ENCODE measurements at regions not wholly inside any gene's neighbourhood (a gene's known extent, or its start where the extent isn't known, plus 50 kb on each side); places are given as distances from the start of the nearest gene placed in this dataset.

GRCh38 chr12:90124289-90124688, 415.7 kb upstream of the ATP2B1 start:
- no peak for ATAC-seq (ENCODE audit: low read depth in 2 of 2)
- Mint-ChIP-seq H3K4me3 (no peak overlapping the region), H3K27ac (peak overlapping the region in 1 of 3 donors; percentile 70), H3K4me1 (no peaks in the 10 kb centered on the region), H3K9me3 (peaks cover 4 to 23% (median 9%) of the 10 kb centered on the region in 7 donors), H3K27me3 (peaks cover 4% of the 10 kb centered on the region), H3K36me3 (no peaks in the 10 kb centered on the region)
- no peak overlapping the region for H3K4me3 ChIP-seq (ENCODE audit: low read depth, low read length)
- no peak overlapping the region for H3K27ac ChIP-seq (ENCODE audit: insufficient read depth, low read length, poor library complexity, severe bottlenecking)
- H3K9me3 ChIP-seq (ENCODE audit: control insufficient read depth in 2 of 2, low read length in 2 of 2): peaks cover 19% of the 10 kb centered on the region in 2 experiments
- H3K36me3 ChIP-seq (ENCODE audit: control insufficient read depth, insufficient read depth, low read length): no peaks in the 10 kb centered on the region
- no peak for DNase-seq
- peaks cover 8% of the 10 kb centered on the region for H3K27me3 ChIP-seq (ENCODE audit: control insufficient read depth, insufficient read depth, low read length)
- H3K4me1 ChIP-seq (ENCODE audit: control insufficient read depth, insufficient read depth, low read length, poor library complexity, severe bottlenecking): no peaks in the 10 kb centered on the region

DNA sequence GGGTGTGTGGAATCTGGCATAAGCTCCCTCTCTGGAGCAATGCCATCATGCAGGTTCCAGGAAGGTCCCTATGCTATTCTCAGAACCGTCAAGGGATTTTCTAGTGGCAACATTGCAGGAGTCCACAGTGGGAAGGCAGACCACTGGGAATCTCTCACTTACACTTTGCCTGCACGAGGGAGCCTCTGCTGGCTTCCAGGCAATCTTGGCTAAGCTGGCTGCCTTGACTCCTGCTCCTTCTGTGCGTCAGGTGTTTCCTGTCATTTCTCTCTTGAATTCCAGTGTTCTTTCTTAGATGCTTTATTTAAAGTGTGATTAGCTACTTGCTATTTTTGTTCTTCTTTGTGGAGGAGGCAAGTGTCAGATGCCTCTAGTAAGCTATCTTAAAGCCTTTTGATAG, 414.0 kb upstream of the ATP2B1 start:
- Mint-ChIP-seq H3K4me1 (no peaks in the 10 kb centered on the region), H3K27ac (no peak overlapping the region), H3K9me3 (peaks cover 4 to 30% (median 9%) of the 10 kb centered on the region in 7 donors), H3K27me3 (peaks cover 4% of the 10 kb centered on the region), H3K36me3 (no peaks in the 10 kb centered on the region), H3K4me3 (no peak overlapping the region)
- no peaks in the 10 kb centered on the region for H3K36me3 ChIP-seq (ENCODE audit: control insufficient read depth, insufficient read depth, low read length)
- ATAC-seq (ENCODE audit: low read depth in 2 of 2) (no peak), DNase-seq (no peak)
- peaks cover 8% of the 10 kb centered on the region for H3K27me3 ChIP-seq (ENCODE audit: control insufficient read depth, insufficient read depth, low read length)
- H3K4me3 ChIP-seq (ENCODE audit: low read depth, low read length): no peak overlapping the region
- H3K27ac ChIP-seq (ENCODE audit: insufficient read depth, low read length, poor library complexity, severe bottlenecking): no peak overlapping the region
- no peaks in the 10 kb centered on the region for H3K4me1 ChIP-seq (ENCODE audit: control insufficient read depth, insufficient read depth, low read length, poor library complexity, severe bottlenecking)
- H3K9me3 ChIP-seq (ENCODE audit: control insufficient read depth in 2 of 2, low read length in 2 of 2): peaks cover 19% of the 10 kb centered on the region in 2 experiments

DNA sequence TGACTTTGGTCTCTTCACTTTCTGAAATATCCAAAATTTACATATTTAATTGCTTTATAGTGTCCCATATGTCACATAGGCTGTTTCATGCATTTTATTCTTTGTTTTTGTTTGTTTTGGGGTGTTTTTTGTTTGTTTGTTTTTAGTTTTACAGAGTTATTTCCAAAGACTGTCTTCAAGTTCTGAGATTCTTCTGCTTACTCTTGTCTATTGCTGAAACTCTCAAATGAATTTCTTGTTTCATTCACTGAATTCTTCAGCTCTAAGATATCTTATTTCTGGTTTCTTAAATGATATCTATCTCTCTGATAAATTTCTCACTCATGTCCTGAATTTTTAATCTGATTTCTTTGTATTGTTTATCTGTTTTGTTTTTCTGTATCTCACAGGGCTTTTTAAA, 412.0 kb upstream of the ATP2B1 start:
- Mint-ChIP-seq H3K9me3 (peaks cover 5 to 30% (median 10%) of the 10 kb centered on the region in 7 donors), H3K36me3 (no peaks in the 10 kb centered on the region), H3K4me3 (no peak overlapping the region), H3K4me1 (no peaks in the 10 kb centered on the region), H3K27me3 (peaks cover 10% of the 10 kb centered on the region), H3K27ac (no peak overlapping the region)
- Histone ChIP-seq H3K9me3 (ENCODE audit: control insufficient read depth in 2 of 2, low read length in 2 of 2) (peaks cover 19% of the 10 kb centered on the region in 2 experiments), H3K36me3 (ENCODE audit: control insufficient read depth, insufficient read depth, low read length) (no peaks in the 10 kb centered on the region), H3K27ac (ENCODE audit: insufficient read depth, low read length, poor library complexity, severe bottlenecking) (no peak overlapping the region), H3K4me1 (ENCODE audit: control insufficient read depth, insufficient read depth, low read length, poor library complexity, severe bottlenecking) (no peaks in the 10 kb centered on the region), H3K4me3 (ENCODE audit: low read depth, low read length) (no peak overlapping the region), H3K27me3 (ENCODE audit: control insufficient read depth, insufficient read depth, low read length) (peaks cover 8% of the 10 kb centered on the region)
- ATAC-seq (ENCODE audit: low read depth in 2 of 2) (no peak), DNase-seq (no peak)

- Histone ChIP-seq H3K27ac (ENCODE audit: insufficient read depth, low read length, poor library complexity, severe bottlenecking) (no peak overlapping the region), H3K4me3 (ENCODE audit: low read depth, low read length) (no peak overlapping the region), H3K9me3 (ENCODE audit: control insufficient read depth in 2 of 2, low read length in 2 of 2) (no peaks in the 10 kb centered on the region), H3K27me3 (ENCODE audit: control insufficient read depth, insufficient read depth, low read length) (peaks cover 2% of the 10 kb centered on the region), H3K36me3 (ENCODE audit: control insufficient read depth, insufficient read depth, low read length) (no peaks in the 10 kb centered on the region), H3K4me1 (ENCODE audit: control insufficient read depth, insufficient read depth, low read length, poor library complexity, severe bottlenecking) (no peaks in the 10 kb centered on the region)
- Mint-ChIP-seq H3K4me1 (no peaks in the 10 kb centered on the region), H3K27me3 (peaks cover 14% of the 10 kb centered on the region), H3K4me3 (no peak overlapping the region), H3K9me3 (peaks cover 0 to 4% (median 1%) of the 10 kb centered on the region in 7 donors), H3K27ac (no peak overlapping the region), H3K36me3 (no peaks in the 10 kb centered on the region)
- no peak for DNase-seq
- ATAC-seq (ENCODE audit: low read depth in 2 of 2): no peak
Observed at GRCh38 chr12:90112666-90113065, 404.0 kb upstream of the ATP2B1 start.

GRCh38 chr12:90111791-90112580, 403.3 kb upstream of the ATP2B1 start:
- DNase-seq (no peak), ATAC-seq (ENCODE audit: low read depth in 2 of 2) (no peak)
- no peaks in the 10 kb centered on the region for H3K4me1 ChIP-seq (ENCODE audit: control insufficient read depth, insufficient read depth, low read length, poor library complexity, severe bottlenecking)
- H3K27ac ChIP-seq (ENCODE audit: insufficient read depth, low read length, poor library complexity, severe bottlenecking): no peak overlapping the region
- H3K27ac Mint-ChIP-seq: no peak overlapping the region
- no peaks in the 10 kb centered on the region for H3K4me1 Mint-ChIP-seq
- H3K4me3 ChIP-seq (ENCODE audit: low read depth, low read length): no peak overlapping the region
- no peaks in the 10 kb centered on the region for H3K36me3 Mint-ChIP-seq
- H3K27me3 ChIP-seq (ENCODE audit: control insufficient read depth, insufficient read depth, low read length): peaks cover 2% of the 10 kb centered on the region
- H3K9me3 Mint-ChIP-seq: peaks cover 0 to 4% (median 1%) of the 10 kb centered on the region in 7 donors
- H3K36me3 ChIP-seq (ENCODE audit: control insufficient read depth, insufficient read depth, low read length): no peaks in the 10 kb centered on the region
- H3K9me3 ChIP-seq (ENCODE audit: control insufficient read depth in 2 of 2, low read length in 2 of 2): no peaks in the 10 kb centered on the region
- peaks cover 11% of the 10 kb centered on the region for H3K27me3 Mint-ChIP-seq
- H3K4me3 Mint-ChIP-seq: no peak overlapping the region

- no peak overlapping the region for H3K27ac ChIP-seq (ENCODE audit: insufficient read depth, low read length, poor library complexity, severe bottlenecking)
- H3K36me3 ChIP-seq (ENCODE audit: control insufficient read depth, insufficient read depth, low read length): no peaks in the 10 kb centered on the region
- ATAC-seq (ENCODE audit: low read depth in 2 of 2) (no peak), DNase-seq (no peak)
- no peak overlapping the region for H3K4me3 ChIP-seq (ENCODE audit: low read depth, low read length)
- no peaks in the 10 kb centered on the region for H3K4me1 ChIP-seq (ENCODE audit: control insufficient read depth, insufficient read depth, low read length, poor library complexity, severe bottlenecking)
- Mint-ChIP-seq H3K4me3 (no peak overlapping the region), H3K27ac (no peak overlapping the region), H3K27me3 (peaks cover 8% of the 10 kb centered on the region), H3K36me3 (no peaks in the 10 kb centered on the region), H3K9me3 (peaks cover 0 to 1% (median 0%) of the 10 kb centered on the region in 7 donors), H3K4me1 (peaks cover 6 to 13% (median 8%) of the 10 kb centered on the region in 4 donors)
- H3K27me3 ChIP-seq (ENCODE audit: control insufficient read depth, insufficient read depth, low read length): no peaks in the 10 kb centered on the region
- no peaks in the 10 kb centered on the region for H3K9me3 ChIP-seq (ENCODE audit: control insufficient read depth in 2 of 2, low read length in 2 of 2)
Observed at GRCh38 chr12:90106568-90106967, 397.9 kb upstream of the ATP2B1 start.

- DNase-seq: peak in 2 of 3 donors; percentile 49 to 52
- no peaks in the 10 kb centered on the region for H3K9me3 ChIP-seq (ENCODE audit: control insufficient read depth in 2 of 2, low read length in 2 of 2)
- H3K36me3 ChIP-seq (ENCODE audit: control insufficient read depth, insufficient read depth, low read length): no peaks in the 10 kb centered on the region
- H3K27ac ChIP-seq (ENCODE audit: insufficient read depth, low read length, poor library complexity, severe bottlenecking): no peak overlapping the region
- ATAC-seq (ENCODE audit: low read depth in 2 of 2): peak; percentile 59 to 71
- H3K27ac Mint-ChIP-seq: peak overlapping the region in 1 of 3 donors; percentile 27
- peaks cover 8% of the 10 kb centered on the region for H3K27me3 Mint-ChIP-seq
- H3K4me1 Mint-ChIP-seq: peaks cover 6 to 19% (median 9%) of the 10 kb centered on the region in 4 donors
- no peaks in the 10 kb centered on the region for H3K4me1 ChIP-seq (ENCODE audit: control insufficient read depth, insufficient read depth, low read length, poor library complexity, severe bottlenecking)
- peak overlapping the region; percentile 4 to 71 (median 39) for H3K4me3 Mint-ChIP-seq
- no peaks in the 10 kb centered on the region for H3K27me3 ChIP-seq (ENCODE audit: control insufficient read depth, insufficient read depth, low read length)
- H3K36me3 Mint-ChIP-seq: no peaks in the 10 kb centered on the region
- H3K4me3 ChIP-seq (ENCODE audit: low read depth, low read length): peak overlapping the region; percentile 73
- H3K9me3 Mint-ChIP-seq: peaks cover 0 to 2% (median 0%) of the 10 kb centered on the region in 7 donors
Observed at GRCh38 chr12:90102957-90103652, 394.5 kb upstream of the ATP2B1 start.

Measured in CD4-positive, CD25-positive, alpha-beta regulatory T cell (primary cell).